Fibroblast of lung (primary cell): ENCODE measurements at regions not wholly inside any gene's neighbourhood (a gene's known extent, or its start where the extent isn't known, plus 50 kb on each side); places are given as distances from the start of the nearest gene placed in this dataset.

Experiments
- CTCF ChIP-seq, 2 donors: IDR thresholded peaks in 1 of 2; conservative IDR thresholded peaks in 1 of 2; 1 replicate in 1 of 2; 2 replicates in 1 of 2; pipeline ENCODE4 v1.5.1; 2011 to 2012; ENCODE audit warnings: low read length in 2 of 2, control low read depth in 1 of 2, inconsistent platforms in 1 of 2, low read depth in 1 of 2, mild to moderate bottlenecking in 1 of 2
- EZH2 ChIP-seq: IDR thresholded peaks from 2 replicates; pipeline ENCODE4 v1.5.1; 2012; ENCODE audit warnings: low read length, control low read depth, mild to moderate bottlenecking; ENCODE audit errors: missing control alignments

DNA sequence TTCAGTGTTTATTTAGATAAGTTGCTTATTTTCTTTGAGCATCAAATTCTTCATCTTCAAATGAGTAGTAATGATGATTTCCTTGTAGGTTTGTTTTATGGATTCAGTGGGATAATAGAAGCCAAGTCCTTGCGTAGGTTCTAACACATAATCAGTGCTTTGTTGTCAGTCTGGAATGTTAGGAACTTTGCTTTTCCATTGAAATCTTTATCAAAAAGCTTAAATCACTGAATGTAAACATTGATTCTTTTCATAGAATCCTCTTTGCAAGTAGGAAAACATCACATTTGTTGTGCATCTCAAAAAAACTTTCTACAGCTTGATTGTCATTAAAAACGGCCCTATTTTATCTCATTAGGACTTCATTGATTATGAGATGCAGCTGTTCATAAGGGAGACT, 490.3 kb upstream of the GOT2 start:
- TF ChIP-seq CTCF (conservative IDR thresholded peaks at IDR 0.05 in 1 of 2, IDR thresholded peaks at IDR 0.05 in 1 of 2; ENCODE audit: low read depth in 1 of 2, low read length in 2 of 2): no peak
- TF ChIP-seq EZH2: no peak
